Stimulated activated CD4-positive, alpha-beta T cell treated with anti-CD3 and anti-CD28 coated beads, Interleukin-15, amount 100 ng/mL, for 48 hours (primary cell): ENCODE measurements at regions not wholly inside any gene's neighbourhood (a gene's known extent, or its start where the extent isn't known, plus 50 kb on each side); places are given as distances from the start of the nearest gene placed in this dataset.

Experiments
- DNase-seq, 2 donors: peaks; one replicate each; pipeline ENCODE4 v3.0.0-alpha.2; 2020; ENCODE audit warnings: low read depth in 2 of 2

GRCh38 chr10:130658687-130659290, 522.6 kb downstream of the GLRX3 start:
- no peak for DNase-seq

DNA sequence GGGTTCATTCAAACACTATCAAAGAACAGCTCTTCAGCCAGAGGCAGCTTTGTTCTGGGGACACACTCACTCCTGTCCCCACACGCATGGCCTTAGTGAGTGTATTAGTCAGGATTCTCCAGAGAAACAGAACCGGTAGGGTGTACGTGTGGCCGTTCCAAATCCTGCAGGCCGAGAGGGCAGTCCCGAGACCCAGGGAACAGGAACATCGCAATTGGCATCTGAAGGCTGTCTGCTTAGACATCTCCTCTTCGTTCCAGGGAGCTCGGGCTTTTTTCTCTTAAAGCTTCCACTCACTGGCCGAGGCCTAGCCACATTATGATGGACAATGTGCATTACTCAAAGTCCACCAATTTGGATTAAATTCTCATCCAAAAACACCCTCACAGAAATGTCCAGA, 523.3 kb downstream of the GLRX3 start:
- DNase-seq, result no peak

DNA sequence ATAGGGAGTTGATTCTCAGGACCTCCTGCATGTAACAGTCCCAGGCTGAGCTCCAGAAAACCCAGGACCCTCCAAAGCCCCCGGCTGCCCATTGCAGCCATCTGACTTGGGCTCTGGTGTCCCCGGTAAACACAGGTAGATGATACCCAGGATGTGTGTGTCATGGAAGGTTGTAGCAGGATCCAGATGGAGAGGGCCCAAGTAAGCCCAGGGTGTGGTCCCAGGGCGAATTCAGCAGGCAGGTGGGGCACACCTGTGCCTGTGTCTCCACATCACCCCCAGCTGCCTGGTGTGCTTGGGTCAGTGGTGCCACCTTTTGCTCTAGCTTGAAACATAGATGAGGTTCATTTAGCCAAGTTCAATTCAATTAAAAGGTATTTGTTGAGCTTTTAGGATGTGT, 524.1 kb downstream of the GLRX3 start:
- no peak for DNase-seq

DNA sequence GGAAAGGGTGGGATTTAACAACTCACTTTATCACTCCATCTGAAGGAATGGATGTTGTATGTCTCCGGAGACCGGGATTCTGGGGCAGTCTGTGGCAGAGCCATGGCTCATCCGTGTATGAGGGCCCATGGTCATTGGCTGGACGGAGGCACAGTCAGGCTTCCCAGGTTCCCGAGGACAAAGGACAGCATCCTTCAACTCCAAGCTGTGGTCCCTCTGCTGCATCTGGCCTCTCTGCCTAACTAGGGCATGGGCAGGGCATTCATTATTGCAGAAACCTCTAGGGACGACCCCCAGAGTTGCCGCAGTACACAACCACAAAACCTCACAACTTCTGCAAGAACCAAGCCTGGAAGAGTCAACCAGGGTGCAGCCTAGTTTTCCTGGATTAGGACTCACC, 525.2 kb downstream of the GLRX3 start:
- DNase-seq, result no peak

DNA sequence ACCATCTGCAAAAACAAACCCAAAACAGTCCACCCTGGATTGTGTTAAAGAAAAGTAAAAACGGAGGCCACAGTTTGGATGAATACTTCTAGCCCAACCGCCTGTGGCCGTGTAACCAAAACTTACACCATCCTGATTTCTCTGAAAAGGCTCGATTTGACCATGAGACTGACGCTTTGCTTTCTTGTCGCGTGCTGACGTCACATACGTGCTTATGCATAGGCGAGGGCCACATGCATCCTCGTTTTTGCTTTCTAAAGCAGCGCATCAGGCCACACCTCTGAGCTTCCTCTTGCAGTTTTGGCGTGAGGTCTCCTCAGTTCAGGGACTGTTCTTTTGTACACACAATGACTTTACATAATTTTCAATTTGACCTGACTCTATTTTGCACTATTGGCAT, 526.6 kb downstream of the GLRX3 start:
- DNase-seq, result no peak

GRCh38 chr10:130664526-130664925, 528.3 kb downstream of the GLRX3 start:
- no peak for DNase-seq

GRCh38 chr10:130666215-130666614, 530.0 kb downstream of the GLRX3 start:
- no peak for DNase-seq

DNA sequence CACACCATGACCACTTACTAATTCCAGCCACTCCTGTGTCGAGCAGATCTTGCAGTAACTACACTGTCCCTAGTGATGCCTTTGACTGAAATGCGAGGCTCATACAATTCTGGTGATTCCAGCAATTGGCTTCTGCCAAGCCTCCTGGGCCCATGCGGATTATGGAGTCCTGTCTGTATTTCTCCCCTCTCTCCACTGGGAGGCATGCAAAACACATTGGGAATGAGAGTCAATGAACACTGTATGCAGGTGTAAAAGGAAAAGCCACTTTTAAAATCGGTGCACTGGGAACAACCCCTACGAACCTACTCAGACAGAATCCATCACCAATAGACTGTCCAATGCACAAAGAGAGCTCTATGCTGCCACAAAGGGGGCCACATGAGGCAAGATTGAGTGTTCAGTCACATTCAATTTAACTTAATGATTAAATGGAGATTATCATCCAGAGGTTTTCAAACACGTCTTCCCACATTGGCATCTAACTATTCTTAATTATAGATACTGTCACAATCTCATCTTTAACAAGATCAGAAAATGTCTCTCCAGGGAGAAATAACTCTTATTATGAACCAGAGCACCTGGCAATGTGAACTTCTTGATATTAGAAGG, 550.6 kb downstream of the GLRX3 start:
- DNase-seq, result no peak

- DNase-seq, result no peak
Observed at GRCh38 chr10:130687566-130687965, 551.4 kb downstream of the GLRX3 start.

- no peak for DNase-seq
Observed at GRCh38 chr10:130689743-130690626, 553.8 kb downstream of the GLRX3 start.

GRCh38 chr10:130691776-130692175, 555.6 kb downstream of the GLRX3 start:
- DNase-seq, result no peak

- DNase-seq, result no peak
Observed at GRCh38 chr10:130696870-130697269, 560.7 kb downstream of the GLRX3 start.

DNA sequence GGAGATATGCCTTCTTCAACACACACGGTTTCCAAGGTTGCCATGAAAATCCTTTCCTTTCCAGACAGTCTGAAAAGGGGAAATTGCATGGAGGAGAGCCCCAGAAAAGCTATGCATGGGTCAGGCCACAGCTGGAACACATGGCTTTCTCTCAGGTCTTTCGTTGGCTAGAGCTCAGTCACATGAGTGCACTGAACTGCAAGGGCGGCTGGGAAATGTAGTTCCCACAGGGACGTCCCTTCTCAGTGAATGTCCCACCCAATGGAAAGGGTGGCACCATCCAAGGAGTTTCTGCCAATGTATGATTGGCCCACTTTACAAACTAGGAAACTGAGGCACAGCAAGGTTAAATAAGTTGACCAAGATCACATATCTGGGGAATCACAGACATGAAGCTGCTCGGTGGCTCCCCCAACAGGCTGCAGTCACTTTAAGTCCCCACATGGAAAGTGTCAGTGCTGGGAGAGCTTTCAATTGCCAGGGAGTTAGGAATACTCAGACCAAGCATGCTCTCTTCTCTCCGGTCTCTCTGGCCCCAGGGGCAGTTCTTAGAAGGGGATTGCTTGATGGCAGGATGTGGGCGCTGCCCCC, 571.3 kb downstream of the GLRX3 start:
- DNase-seq, result no peak

- no peak for DNase-seq
Observed at GRCh38 chr10:130708465-130709070, 572.4 kb downstream of the GLRX3 start.

GRCh38 chr10:130709415-130709814, 573.2 kb downstream of the GLRX3 start:
- no peak for DNase-seq

DNA sequence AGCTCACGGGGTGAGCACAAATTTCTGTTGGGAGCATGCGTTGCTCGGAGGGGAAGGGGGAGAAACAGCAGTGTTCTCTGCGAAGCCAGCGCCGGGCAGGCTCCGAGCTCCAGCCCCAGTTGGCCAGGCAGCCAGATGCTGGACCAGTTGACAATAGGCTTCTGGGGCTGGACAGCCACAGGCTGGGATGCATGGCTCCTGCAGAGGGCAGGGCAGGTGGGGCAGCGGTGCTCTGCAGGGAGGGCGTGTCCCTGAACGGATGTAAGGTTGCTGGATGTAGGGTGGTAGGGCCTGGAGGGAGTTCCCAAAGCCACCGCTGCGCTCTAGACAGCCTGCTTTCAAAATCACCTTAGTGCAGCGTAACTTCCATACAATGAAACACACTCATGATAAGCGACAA, 574.9 kb downstream of the GLRX3 start:
- no peak for DNase-seq

DNA sequence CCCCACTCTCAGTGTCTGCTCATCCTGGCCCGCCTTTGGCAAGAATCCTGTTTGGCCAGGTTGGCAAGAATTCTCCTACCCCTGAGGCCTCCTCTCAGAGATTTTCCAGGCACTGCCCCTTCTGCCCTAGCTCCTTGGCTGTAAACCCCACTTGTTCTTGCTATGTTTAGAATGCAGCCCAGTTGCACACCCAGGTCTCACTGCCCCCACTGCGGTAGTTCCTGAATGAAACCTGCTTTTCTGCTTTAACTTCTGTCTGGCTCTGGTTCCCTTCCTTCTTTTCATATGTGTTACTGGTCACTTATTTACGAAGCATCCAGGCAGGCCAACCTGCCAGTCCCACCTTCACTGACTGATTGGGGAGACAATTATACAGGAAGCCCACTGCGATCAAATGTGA, 576.9 kb downstream of the GLRX3 start:
- DNase-seq, result no peak

- DNase-seq, result no peak
Observed at GRCh38 chr10:130713731-130714130, 577.5 kb downstream of the GLRX3 start.

- DNase-seq, result no peak
Observed at GRCh38 chr10:130714742-130715467, 578.7 kb downstream of the GLRX3 start.

DNA sequence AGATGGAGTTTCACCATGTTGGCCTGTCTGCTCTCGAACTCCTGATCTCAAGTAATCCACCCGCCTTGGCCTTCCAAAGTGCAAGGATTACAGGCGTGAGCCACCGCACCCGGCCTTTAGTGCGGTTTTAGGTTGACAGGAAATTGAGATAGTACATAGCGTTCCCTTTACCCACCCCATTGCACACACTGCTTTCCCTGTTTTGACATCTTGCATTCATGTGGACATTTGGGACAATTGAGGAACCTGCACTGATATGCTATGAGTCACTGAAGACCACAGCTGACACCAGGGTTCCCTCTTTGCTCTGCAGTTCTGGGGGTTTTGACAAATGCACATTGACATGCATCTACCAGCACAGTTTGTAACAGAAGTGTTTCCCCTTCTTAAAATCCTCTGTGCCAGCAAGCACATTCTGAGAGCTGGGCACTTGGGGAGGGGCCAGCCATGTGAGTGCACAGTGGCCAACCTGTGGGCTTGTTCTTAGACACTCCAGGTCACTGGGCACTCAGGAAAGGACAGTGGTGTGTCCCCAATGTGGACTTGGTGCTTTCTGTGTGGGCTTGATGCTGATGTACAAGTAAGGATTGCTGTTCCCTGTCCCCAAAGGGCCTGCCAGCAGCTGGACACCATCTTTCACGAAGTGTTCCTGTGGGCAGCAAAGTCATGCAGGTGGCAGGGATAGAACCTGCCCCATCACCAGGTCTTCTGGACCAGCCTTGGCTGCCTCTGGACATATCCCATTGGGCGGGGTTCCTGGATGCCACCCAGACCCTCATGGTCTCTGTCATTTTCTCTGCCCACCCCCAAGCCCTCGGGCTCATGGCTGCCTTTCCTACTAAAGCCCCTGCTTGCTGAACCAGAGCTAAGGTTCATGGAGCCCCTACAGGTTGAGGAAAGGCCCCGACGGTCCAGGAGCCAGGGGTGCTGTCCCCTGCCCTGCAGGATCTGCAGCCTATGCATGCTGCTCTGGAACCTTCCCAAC, 579.8 kb downstream of the GLRX3 start:
- no peak for DNase-seq
